ENCODE measurements at regions not wholly inside any gene's neighbourhood (a gene's known extent, or its start where the extent isn't known, plus 50 kb on each side); places are given as distances from the start of the nearest gene placed in this dataset.

DNA sequence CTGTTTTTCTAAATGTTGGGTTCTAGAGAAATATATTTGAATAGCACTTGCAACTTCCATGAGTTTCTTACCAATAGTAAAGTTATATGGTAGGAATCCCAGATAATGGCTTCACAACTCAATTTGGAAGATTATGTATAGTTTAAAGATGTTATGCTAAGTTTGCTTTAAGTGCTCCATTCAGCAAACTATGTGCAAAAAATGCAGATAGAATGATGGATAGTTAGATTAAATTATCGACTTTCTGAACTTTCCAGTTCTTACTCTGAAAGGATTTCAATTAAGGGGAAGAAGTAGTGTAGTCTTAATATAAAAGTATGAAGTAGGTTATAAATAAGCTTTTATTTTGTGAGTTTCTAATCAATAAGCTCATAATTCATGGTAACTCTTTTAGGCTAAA lies 60.7 kb upstream of the NFKB1 start:
- no peaks in the 10 kb centered on the region for H3K79me2 ChIP-seq (ENCODE audit: insufficient read depth, low read length)
- H3K4me3 ChIP-seq (replicated peaks in 1 of 2; ENCODE audit: low read depth in 1 of 2, low read length in 2 of 2): no peak overlapping the region
- TF ChIP-seq ELF1 (IDR thresholded peaks at IDR 0.05; ENCODE audit: borderline replicate concordance, low read depth): no peak
- no peak for TF ChIP-seq SRF (IDR thresholded peaks at IDR 0.05; ENCODE audit: low read depth)
- no peak for TF ChIP-seq EZH2 (IDR thresholded peaks at IDR 0.05)
- no peak for TF ChIP-seq ZNF274 (IDR thresholded peaks at IDR 0.05; ENCODE audit: low read depth, low read length)
- no peak for TF ChIP-seq YY1 (IDR thresholded peaks at IDR 0.05; ENCODE audit: extremely low read depth, insufficient replicate concordance, low read depth, low read length)
- TF ChIP-seq SIN3A (IDR thresholded peaks at IDR 0.05; ENCODE audit: low read depth): no peak
- TF ChIP-seq TCF7L2 (IDR thresholded peaks at IDR 0.05; ENCODE audit: borderline replicate concordance, extremely low read depth, insufficient read depth, insufficient read length): no peak
- no peak for TF ChIP-seq CTCF (IDR thresholded peaks at IDR 0.05 in 2 of 3, conservative IDR thresholded peaks at IDR 0.05 in 1 of 3; ENCODE audit: borderline replicate concordance in 1 of 3, insufficient read depth in 1 of 3, low read depth in 2 of 3, low read length in 2 of 3)
- TF ChIP-seq ATF3 (IDR thresholded peaks at IDR 0.05): no peak
- no peak for TF ChIP-seq EGR1 (IDR thresholded peaks at IDR 0.05; ENCODE audit: low read depth)
- no peak for TF ChIP-seq POLR2AphosphoS5 (IDR thresholded peaks at IDR 0.05; ENCODE audit: low read depth, low read length)
- no peak for TF ChIP-seq RAD21 (IDR thresholded peaks at IDR 0.05; ENCODE audit: low read depth)
- no peak for TF ChIP-seq POLR2A (IDR thresholded peaks at IDR 0.05; ENCODE audit: borderline replicate concordance, extremely low read depth, insufficient read depth, insufficient read length)
- no peak for TF ChIP-seq CBX3 (IDR thresholded peaks at IDR 0.05; ENCODE audit: low read depth)
- no peak for TF ChIP-seq FOSL1 (IDR thresholded peaks at IDR 0.05; ENCODE audit: low read depth)
- no peaks in the 10 kb centered on the region for H3K36me3 ChIP-seq (ENCODE audit: control insufficient read depth in 1 of 2, insufficient read depth in 2 of 2, low read length in 2 of 2)
- no peaks in the 10 kb centered on the region for H3K4me1 ChIP-seq (ENCODE audit: control insufficient read depth in 1 of 2, insufficient read depth in 2 of 2, low read length in 2 of 2)
- BruUV-seq (replicated peaks): no TSS peak
- intact Hi-C loops (cut with micrococcal nuclease): no loop called here
- H3K4me2 ChIP-seq (ENCODE audit: low read length): no peak overlapping the region
- H3K27me3 ChIP-seq (ENCODE audit: insufficient read depth, low read length): no peaks in the 10 kb centered on the region
- ChIA-PET RAD21 (ENCODE audit: low non-redundant PET in 1 of 2, low total read pairs in 2 of 2, uncharacterized antibody in 2 of 2, unreplicated experiment in 2 of 2) (no interaction called here), POLR2A (no interaction called here), CTCF (interaction anchor here (1.9 kb wide), 1 partner anchor 10 kb away, joined by 10 read pairs; no protein-coding TSS in a partner anchor)
- no peak overlapping the region for H3K9ac ChIP-seq (ENCODE audit: low read length)
- no peak overlapping the region for H2AFZ ChIP-seq (ENCODE audit: low read depth, low read length, poor library complexity, severe bottlenecking)
- DNase-seq (ENCODE audit: low read depth, low spot score) (no peak), ATAC-seq (no peak)
- no peaks in the 10 kb centered on the region for H3K9me3 ChIP-seq (ENCODE audit: control insufficient read depth in 1 of 2, insufficient read depth in 1 of 2, low read depth in 1 of 2, low read length in 2 of 2)
- no peaks in the 10 kb centered on the region for H3K9me2 ChIP-seq (ENCODE audit: insufficient read depth)
- no peaks in the 10 kb centered on the region for H4K20me1 ChIP-seq (ENCODE audit: insufficient read depth)
- no peak overlapping the region for H3K27ac ChIP-seq (ENCODE audit: low read depth, low read length)
